Ascending aorta (tissue), 2 donors: ENCODE measurements at regions not wholly inside any gene's neighbourhood (a gene's known extent, or its start where the extent isn't known, plus 50 kb on each side); places are given as distances from the start of the nearest gene placed in this dataset.

ENCODE experiments used
- DNase-seq, 2 donors: peaks; one replicate each; pipeline ENCODE4 v3.0.0-alpha.2; 2019; ENCODE audit warnings: low spot score in 2 of 2
- H3K27ac ChIP-seq, 2 donors: fragments of 200-600 bp; sonication (generic); one replicate each; pipeline ENCODE4 v1.5.1; 2016 to 2017; ENCODE audit warnings: mild to moderate bottlenecking in 1 of 2
- H3K27me3 ChIP-seq: fragments of 200-600 bp; sonication (generic); one replicate; pipeline ENCODE4 v1.5.1; 2017
- H3K36me3 ChIP-seq, 2 donors: fragments of 200-600 bp; sonication (generic); one replicate each; pipeline ENCODE4 v1.5.1; 2016
- H3K4me1 ChIP-seq, 2 donors: fragments of 200-600 bp; sonication (generic); one replicate each; pipeline ENCODE4 v1.5.1; 2016 to 2017; ENCODE audit warnings: mild to moderate bottlenecking in 1 of 2
- H3K4me3 ChIP-seq, 2 donors: fragments of 200-600 bp; sonication (generic); one replicate each; pipeline ENCODE4 v1.5.1; 2016 to 2017; ENCODE audit warnings: mild to moderate bottlenecking in 1 of 2
- H3K9me3 ChIP-seq, 2 donors: fragments of 200-600 bp; sonication (generic); one replicate each; pipeline ENCODE4 v1.5.1; 2016
- intact Hi-C: fragments of 100-400 bp; cut with DNase I; formaldehyde crosslinking; loops from one replicate; pipeline ENCODE4 v1.15.1; 2023
- TF ChIP-seq, protein P1 (sequence below), 3 experiments: fragments of 200-600 bp in 2 of 3; fragments of 450-650 bp in 1 of 3; sonication (generic) in 2 of 3; IDR thresholded peaks; one replicate each; pipeline ENCODE4 v1.5.1; 2016 to 2019; ENCODE audit warnings: antibody characterized with exemption in 3 of 3, mild to moderate bottlenecking in 1 of 3, moderate library complexity in 1 of 3

DNA sequence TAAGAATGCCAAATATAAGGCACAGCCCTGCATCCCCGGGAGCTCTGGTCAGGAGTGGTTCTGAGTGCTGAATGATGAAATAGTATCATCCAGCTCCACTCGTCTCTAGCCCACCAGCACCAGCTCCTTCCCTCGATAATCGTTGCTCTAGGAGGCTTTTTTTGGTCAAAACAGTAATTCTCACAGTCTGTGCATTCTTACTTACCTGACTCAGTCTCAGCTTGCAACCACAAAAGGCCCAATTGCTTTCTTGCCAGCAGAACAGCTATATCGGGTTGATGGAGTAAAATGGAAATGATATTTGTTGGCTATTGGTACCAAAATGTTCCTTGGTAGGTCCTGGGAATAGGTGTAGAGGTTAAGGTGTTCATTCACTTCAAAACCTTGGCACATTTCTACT lies 94.8 kb downstream of the BMP4 start:
- intact Hi-C loops, result no loop called here
- TF ChIP-seq, protein P1, sequence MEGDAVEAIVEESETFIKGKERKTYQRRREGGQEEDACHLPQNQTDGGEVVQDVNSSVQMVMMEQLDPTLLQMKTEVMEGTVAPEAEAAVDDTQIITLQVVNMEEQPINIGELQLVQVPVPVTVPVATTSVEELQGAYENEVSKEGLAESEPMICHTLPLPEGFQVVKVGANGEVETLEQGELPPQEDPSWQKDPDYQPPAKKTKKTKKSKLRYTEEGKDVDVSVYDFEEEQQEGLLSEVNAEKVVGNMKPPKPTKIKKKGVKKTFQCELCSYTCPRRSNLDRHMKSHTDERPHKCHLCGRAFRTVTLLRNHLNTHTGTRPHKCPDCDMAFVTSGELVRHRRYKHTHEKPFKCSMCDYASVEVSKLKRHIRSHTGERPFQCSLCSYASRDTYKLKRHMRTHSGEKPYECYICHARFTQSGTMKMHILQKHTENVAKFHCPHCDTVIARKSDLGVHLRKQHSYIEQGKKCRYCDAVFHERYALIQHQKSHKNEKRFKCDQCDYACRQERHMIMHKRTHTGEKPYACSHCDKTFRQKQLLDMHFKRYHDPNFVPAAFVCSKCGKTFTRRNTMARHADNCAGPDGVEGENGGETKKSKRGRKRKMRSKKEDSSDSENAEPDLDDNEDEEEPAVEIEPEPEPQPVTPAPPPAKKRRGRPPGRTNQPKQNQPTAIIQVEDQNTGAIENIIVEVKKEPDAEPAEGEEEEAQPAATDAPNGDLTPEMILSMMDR (IDR thresholded peaks at IDR 0.05), result no peak
- no peak overlapping the region for H3K27ac ChIP-seq
- H3K9me3 ChIP-seq, result no peaks in the 10 kb centered on the region
- no peak for DNase-seq
- no peaks in the 10 kb centered on the region for H3K4me1 ChIP-seq
- no peaks in the 10 kb centered on the region for H3K36me3 ChIP-seq
- no peaks in the 10 kb centered on the region for H3K27me3 ChIP-seq
- no peak overlapping the region for H3K4me3 ChIP-seq

DNA sequence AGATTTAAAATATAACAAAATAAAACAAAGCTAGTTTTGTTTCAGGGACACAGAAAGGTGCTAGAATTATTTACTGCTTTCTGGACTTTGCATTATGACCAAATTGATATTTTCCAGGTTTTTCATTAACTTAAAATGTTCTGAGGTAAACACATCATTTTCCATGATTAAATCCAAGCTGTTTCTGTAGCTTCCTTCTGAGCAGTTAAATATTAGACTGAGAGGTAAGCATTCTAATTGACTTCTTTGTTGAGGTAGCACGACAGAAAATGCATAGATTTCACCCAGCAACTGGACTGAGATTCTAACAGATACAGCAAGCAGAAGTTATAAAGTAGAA lies 98.3 kb downstream of the BMP4 start:
- Histone ChIP-seq H3K4me3 (no peak overlapping the region), H3K27ac (no peak overlapping the region), H3K4me1 (no peaks in the 10 kb centered on the region), H3K9me3 (no peaks in the 10 kb centered on the region), H3K27me3 (no peaks in the 10 kb centered on the region), H3K36me3 (no peaks in the 10 kb centered on the region)
- no peak for DNase-seq
- intact Hi-C loops, result no loop called here
- TF ChIP-seq, protein P1 (IDR thresholded peaks at IDR 0.05), result no peak

DNA sequence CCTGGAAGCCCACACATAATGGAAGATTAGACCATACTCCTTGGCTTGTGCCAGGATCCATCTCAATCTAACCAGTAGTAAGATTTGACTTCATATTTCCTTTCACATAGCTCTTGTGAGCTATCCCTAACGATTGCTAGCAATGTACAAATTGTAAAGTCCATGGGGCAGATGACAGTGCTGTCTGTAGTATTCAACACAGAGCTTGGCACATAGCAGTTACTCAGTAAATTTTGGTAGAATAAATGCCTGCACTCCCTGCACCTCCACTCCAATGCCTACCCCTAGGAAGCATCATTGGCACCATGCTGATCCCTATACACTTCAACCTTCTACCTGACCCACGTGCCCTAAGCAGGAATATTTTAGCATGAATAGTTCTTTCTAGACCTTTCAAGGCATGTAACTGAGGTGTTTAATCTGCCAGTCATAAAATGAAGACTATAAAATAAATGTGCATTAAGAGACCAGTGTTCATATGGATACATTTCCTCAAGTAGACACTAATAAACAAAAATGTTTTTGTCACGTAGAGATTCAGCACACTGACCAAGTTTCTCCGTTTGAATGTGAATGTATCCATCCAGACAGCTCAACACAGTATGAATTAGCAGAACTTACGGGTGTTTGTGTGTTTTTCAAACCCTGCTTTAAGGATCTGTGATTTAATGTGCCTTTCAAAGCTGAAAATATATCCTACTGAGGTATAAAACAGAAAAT lies 98.8 kb downstream of the BMP4 start:
- Histone ChIP-seq H3K9me3 (no peaks in the 10 kb centered on the region), H3K27me3 (no peaks in the 10 kb centered on the region), H3K4me3 (no peak overlapping the region), H3K27ac (no peak overlapping the region), H3K4me1 (no peaks in the 10 kb centered on the region), H3K36me3 (no peaks in the 10 kb centered on the region)
- DNase-seq, result no peak
- TF ChIP-seq, protein P1 (IDR thresholded peaks at IDR 0.05), result no peak
- intact Hi-C loops, result no loop called here

DNA sequence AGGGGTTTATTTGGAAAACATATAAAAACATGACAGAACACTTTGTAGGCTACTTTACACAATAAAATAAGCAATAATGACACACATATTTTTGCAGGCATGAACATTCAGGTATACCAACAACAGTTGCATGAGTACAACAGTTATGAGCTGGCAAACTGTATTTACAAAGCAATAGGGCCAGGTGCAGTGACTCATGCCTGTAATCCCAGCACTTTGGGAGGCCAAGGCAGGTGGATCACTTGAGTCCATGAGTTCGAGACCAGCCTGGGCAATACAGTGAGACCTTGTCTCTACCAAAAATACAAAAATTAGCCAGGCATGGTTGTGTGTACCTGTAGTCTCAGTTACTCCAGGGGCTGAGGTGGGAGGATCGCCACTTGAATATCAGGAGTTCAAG lies 101.1 kb downstream of the BMP4 start:
- no peaks in the 10 kb centered on the region for H3K36me3 ChIP-seq
- no peaks in the 10 kb centered on the region for H3K9me3 ChIP-seq
- no peak overlapping the region for H3K4me3 ChIP-seq
- H3K27me3 ChIP-seq, result no peaks in the 10 kb centered on the region
- intact Hi-C loops, result no loop called here
- DNase-seq, result no peak
- no peak overlapping the region for H3K27ac ChIP-seq
- H3K4me1 ChIP-seq, result peaks cover 0 to 5% of the 10 kb centered on the region in 2 donors
- TF ChIP-seq, protein P1 (IDR thresholded peaks at IDR 0.05), result no peak

DNA sequence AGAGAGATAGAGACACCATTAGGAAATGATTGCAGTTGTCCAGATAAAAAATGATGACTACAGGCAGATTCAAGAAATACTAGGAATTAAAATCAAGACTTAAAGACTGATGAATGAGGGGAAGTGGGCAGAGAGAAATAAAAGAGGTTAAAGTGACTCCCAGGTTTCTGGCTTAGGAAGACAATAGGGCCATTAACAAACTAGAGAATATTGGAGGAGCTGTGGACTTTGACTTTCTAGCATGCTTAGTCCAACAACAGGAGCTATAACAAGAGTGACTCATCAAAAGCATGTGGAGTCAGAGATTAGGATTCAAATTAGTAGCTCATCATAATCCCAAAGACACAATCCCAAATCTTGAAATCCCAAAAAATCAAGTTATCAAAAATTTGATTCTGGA lies 101.5 kb downstream of the BMP4 start:
- DNase-seq, result no peak
- Histone ChIP-seq H3K27me3 (no peaks in the 10 kb centered on the region), H3K4me3 (no peak overlapping the region), H3K9me3 (no peaks in the 10 kb centered on the region), H3K36me3 (no peaks in the 10 kb centered on the region), H3K27ac (no peak overlapping the region), H3K4me1 (peaks cover 0 to 5% of the 10 kb centered on the region in 2 donors)
- TF ChIP-seq, protein P1 (IDR thresholded peaks at IDR 0.05), result no peak
- intact Hi-C loops, result no loop called here
